GM21423 (cell line): ENCODE measurements at regions not wholly inside any gene's neighbourhood (a gene's known extent, or its start where the extent isn't known, plus 50 kb on each side); places are given as distances from the start of the nearest gene placed in this dataset.

Source experiments
- ATAC-seq: cut with Tn5 transposase; IDR thresholded peaks from one replicate; pipeline ENCODE4 v1.9.1; 2021; ENCODE audit warnings: mild to moderate bottlenecking, moderate library complexity; ENCODE audit not compliant: unreplicated experiment

DNA sequence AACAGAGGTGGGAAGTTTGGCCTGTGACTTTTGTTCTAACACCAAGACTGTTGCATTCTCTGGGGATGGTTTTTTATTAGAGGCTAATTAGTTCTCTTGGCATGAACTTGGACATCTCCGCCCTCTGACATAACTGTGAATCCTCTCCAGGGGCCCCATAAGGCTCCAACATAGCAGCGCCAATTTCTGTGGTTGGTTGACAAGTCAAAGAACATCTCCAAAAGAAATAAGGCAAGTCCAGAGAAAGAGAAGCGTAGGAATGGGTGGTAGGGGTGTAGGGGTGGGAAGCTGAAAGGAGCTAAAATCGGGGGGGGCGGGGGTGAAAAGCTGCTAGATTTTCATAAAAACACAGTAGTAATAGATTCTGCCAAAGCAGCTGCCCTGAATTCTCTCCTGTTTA is 81.0 kb upstream of the DAB2 start:
- ATAC-seq = no peak

DNA sequence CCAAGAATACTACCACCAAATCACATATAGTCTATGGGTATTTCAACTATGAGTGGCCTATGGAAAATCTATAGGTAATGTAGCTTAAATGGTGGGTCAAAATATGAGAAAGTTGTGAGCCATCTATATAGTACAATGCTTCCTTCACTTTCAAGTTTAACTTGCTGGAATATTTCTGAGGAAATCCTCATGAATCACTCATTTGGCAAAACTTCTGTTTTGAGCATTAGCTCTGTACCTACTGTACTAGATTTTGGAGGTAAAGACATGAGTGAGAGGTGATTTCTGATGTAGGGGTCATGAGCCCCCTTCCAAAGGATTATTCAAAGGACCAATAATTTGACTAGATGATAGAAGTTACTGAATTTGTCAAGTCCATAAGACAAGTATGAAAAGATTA is 80.6 kb upstream of the DAB2 start:
- ATAC-seq = no peak

DNA sequence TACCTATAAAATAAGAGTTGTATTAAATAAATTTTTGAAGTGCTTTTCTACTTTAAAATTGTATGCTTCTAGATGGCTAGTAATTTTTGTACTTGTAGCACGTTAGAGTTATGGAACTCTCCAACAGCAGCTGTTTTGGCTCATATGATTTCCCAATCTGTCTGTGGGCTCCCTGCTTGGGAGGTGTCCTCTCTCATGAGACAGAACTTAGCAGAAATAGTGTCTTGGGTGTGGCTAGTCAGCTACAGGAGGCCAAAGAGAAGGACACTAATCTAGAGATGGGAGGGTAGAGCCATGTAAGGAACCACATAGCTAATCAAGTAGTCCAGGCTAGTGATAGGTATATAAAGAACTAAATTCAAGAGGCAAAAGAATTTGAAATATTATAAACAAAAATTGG is 78.4 kb upstream of the DAB2 start:
- ATAC-seq = no peak

DNA sequence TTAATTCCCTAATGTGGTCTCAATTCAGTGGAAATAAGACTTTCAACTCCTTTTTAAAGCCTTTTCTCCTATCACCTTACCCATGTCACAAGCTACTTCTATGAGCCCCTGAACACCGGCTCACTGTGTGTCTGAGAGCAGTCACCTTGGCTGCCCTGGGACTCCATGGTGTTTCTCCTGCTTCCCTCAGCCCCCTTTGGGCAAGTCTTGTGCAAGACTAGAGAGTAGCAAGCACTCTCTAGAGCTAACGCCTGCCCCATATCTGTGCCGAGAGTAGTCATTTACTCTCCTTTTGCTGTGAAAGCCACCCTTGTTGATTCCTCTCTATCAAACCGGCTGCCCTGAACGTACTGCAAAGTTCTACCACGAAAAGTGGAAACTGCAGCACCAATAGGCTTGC is 77.9 kb upstream of the DAB2 start:
- no peak for ATAC-seq

DNA sequence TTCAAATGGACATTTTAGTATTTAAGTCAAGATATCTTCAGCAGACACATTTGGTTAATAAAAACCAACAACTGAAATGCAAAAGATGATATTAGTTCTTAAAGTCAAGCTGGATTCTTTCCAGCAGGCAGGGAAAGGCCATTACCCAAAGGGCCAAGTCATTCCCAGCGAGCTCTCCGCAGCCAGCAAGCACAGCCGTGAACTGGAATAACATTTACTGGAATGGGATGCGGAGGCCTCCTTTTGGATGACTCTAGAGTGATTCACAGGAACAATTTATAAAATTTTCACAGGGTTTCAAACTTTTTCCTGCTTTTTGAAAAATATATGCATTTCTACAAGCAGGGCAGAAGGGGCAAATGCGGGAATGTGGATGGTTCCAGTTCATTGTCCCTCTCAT is 76.6 kb upstream of the DAB2 start:
- ATAC-seq = no peak

DNA sequence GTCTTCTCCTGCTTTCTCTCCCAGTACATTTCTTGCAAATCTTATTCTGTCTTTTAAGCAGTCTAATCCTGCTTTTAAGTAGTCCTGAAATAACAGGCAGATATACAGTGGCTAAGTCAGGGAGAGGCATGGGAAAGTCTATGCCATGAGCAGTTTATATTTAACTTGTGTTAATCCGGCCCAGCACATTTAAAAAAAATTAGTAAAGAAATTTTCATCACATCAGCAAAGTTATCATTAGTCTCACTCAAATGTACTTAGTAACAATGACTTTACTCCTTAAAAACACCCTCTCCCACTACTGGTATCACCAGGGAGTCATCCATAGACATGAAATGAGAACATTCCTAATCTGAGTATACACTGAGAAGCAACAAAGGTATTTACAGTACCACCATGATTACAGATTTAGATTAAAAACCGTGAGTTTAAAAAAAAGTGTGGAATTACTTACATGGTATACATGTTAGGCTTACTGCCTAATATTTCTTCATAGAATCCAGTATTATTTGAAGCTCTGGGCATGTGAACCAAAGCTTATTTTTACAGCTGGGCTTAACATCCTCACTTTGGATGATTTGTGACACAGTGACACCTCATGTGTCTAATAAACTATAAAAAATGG is 75.9 kb upstream of the DAB2 start:
- no peak for ATAC-seq

DNA sequence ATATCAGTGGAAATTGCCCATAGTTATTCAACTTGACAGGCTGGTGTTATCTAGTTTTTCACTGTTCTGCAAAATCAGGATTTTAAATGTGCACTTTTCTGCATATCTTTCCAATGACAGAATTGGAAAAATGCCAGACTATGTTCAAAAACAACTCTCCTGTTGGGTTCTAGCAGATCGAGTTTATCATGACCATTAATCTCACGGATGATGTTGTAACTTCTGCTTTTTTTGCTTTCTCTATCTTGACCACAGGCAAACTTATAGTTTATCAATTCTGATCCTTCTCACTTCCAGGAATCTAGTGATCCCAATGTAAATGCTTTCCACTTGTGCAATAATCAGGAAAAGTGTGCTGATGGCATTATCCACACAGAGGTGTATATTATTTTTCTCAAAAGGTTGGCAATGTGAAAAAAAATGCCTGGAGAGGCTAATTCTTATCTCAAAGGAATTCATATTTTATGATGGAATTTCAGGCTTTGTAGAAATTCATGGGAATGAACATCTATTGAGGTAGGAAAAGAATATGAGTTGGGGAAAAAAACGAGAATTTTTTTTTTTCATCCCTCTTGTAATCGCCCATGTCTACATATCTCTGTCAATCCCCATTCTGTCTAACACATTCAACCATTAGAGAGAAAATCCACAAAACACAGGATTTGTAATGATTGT is 73.6 kb upstream of the DAB2 start:
- no peak for ATAC-seq

DNA sequence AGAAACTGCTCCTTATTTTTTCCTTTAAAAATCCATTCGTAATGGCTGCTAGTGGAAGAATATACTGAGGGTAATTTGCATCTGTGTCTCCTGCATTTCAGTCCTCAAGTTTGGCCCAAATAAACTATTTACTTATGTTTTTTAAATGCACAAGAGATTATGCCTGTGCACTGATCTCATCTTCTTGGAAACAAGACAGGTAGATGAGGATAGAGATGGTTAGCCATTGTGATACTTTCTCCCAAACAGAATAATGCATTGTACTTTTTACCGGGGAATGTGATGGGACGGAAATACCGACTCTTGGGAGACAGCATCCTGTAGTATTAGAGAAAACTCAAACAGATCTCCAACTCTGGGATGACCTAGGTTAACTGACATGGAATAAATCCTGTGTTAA is 72.5 kb upstream of the DAB2 start:
- ATAC-seq = no peak

DNA sequence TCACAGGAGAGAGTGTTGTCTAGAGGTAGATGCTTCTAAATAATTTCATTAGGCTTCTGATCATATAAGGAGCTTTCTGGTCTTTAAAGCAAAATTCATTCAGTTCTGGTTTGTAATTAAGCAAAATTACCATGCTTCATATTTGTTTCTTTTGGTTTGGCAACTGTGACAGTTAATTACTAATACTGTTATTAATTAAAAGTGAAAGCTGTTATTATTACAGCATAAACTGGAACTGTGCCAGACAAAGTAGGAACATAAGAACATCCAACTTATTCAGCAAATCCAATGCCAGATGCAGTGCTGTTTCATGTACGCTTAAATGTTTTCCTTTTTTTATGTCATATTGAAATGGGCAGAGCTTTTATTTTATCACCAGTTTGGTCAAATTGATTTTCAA is 70.4 kb upstream of the DAB2 start:
- ATAC-seq = no peak

DNA sequence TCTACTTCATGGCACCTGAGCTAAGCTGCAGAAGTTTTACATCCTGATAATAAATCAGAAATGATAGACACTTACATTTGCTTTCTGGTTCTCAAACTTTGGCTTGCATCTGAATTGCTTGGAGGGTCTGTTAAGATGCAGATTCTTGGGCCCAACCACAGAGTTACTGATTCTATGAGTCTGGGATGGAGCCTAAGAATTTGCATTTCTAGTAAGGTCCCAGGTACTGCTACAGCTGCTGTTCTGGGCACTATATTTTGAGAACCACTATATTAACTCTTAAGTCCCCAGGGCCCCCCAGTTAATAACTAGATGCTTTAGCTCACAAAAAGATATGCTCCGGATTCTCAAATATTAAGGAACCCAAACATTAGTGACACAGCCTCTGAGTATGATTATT is 69.8 kb upstream of the DAB2 start:
- ATAC-seq = no peak

DNA sequence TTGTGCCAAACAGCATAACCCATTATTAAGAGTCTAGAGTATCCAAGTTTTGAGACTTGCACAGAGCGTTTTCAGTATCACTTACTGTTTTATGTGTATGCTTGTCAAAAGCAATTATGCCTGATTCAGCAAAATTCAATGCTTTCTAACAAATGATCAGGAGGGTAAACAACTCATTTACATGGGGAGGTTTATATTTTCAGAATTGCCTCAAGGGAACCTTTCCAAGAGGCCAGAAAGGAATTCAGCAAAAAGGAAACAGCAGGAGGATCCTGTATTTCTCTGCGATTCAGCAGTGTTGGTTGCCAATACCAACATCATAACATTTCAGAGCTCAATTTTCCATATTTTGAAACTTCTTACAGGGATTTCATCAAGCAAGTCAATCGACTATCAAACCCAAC is 69.3 kb upstream of the DAB2 start:
- no peak for ATAC-seq

DNA sequence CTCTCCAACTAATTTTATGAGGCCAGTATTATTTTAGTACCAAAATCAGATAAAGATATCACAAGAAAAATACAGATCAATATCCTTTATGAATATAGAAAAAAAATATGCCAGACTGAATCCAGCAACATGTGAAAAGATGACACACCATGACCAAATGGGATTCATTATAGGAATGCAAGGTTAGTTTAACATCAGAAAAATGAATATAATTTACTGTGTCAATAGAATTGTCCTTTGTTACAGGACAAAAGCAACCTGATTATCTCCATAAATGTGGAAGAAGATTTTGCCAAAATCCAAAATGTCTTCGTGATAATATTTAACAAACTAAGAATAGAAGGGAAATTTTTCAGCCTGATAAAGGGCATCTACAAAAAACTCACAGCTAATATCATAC is 66.4 kb upstream of the DAB2 start:
- ATAC-seq = no peak

DNA sequence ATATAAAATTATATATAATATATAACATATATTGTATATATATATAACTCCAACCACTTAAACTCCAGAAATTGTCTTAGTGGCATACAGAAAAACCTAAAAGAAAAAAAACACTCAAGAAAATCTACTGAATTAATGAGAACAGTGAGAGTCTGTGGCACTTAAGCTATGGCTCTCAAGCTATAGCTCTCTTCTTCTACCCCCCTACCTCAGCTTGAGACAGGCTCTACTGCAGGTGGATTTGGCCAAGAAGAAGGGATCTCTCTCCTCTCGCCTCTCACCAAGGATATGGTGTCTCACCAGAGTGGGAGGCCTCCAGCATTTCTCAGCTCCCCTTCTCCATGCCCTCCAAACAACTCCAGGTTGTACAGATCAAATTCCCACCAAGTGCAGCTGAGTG is 64.5 kb upstream of the DAB2 start:
- no peak for ATAC-seq

DNA sequence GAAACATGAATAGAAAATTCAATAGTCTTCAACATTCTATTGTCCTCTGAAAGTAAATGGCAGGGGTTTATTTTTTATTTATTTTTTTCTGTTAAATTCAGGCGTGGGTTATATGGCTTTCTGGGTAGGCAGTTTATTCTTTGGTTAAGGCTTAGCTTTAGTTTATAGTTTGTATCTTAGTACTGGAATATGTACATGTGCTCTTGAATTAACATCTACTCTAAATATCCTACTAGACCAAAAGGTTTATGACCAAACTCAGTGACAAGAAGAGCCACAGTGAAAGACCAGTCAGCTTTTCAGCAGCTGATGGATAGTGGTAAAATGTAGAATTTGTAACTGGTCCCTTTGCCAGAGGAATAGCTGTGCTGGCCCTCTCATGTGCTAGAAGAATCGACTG is 62.0 kb upstream of the DAB2 start:
- no peak for ATAC-seq

DNA sequence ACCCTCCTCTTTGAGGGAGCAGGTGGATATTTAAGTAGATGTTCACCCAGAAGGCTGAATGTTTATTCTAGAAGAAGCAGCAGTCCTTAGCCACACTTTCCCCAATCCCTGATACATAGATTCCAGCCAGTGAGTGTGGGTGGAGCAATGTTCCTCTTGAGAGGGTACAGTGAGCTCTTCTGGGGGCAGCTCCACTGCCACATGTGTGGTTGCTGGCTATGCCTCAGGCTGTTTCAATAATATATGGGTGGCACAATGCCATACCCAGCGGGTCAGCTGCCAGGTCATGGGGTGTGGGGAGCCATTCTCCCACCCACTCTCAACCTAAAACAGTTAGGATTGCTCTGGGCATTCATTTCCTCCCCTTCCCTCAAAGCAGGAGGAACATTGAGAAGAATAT is 61.6 kb upstream of the DAB2 start:
- no peak for ATAC-seq

DNA sequence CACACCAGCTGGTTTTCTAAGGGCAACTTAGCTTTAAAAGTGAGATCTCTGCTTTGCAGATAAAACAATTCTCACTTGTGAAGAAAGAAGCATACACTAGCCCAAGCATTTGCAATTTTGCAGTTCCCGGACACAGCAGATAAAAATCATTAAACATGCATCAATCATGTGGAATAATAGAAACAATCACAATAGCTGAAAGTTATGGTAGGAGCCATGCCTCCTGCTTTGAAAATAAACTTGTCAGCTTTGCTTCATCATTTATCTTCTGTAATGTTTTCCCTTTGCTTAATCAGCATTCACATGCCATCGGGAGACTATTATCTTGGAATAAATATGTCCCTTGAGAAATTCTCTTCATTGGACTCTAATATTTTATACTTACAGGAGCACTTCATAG is 60.3 kb upstream of the DAB2 start:
- ATAC-seq = no peak

DNA sequence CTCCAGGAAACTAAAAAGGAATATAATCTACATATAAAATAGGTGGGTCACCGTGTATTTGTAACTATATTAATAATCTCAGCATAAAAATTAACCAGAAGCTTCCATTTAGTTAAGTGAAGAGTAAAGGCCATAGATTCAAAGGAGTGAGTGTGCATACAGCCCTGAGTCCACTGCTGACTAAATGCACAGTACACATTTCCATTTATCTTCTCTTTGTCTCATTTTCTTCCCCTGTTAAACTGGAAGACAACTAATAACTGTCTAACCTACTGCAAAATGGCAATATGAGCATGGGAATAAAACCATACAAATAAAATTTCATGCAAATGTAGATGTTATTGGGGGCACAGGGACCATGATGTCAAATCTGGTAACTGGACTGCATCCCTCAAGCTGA is 59.9 kb upstream of the DAB2 start:
- ATAC-seq = no peak

DNA sequence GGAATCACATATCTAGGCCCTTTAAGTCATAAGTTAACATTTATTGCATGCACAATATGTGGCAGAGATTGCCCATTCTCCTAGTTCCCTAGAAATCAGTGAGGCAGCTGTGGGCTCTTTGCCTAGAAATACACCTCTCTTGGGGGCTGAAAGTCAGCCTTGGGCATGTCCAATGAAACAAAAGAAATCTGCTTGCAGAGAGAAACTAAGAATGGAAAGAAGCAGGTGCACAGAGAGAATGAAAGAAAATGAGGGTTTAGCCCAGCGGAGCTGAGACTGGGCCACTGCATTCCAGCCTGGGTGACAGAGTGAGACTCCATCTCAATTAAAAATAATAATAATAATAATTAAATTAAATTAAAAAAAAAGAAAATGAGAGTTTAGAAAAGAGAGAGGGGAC is 57.3 kb upstream of the DAB2 start:
- ATAC-seq = no peak

DNA sequence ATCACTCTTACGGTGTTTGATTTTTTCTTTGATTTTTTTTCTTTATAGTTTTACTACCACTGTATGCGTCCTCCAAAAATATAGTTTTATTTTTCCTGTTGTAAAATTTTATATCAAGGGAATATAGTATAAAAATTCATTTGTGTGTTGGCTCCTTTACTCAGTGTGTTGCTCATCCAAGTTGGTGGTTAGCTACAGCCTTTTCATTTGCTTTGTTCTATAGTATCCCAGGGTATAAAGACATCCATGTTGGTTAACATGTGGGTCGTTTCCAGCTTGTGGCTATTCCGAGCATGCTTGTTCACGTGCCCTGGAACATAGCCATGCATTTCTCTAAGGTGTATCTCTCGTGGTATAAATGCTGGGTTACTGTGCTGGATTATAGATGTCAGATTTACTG is 54.8 kb upstream of the DAB2 start:
- ATAC-seq = no peak

DNA sequence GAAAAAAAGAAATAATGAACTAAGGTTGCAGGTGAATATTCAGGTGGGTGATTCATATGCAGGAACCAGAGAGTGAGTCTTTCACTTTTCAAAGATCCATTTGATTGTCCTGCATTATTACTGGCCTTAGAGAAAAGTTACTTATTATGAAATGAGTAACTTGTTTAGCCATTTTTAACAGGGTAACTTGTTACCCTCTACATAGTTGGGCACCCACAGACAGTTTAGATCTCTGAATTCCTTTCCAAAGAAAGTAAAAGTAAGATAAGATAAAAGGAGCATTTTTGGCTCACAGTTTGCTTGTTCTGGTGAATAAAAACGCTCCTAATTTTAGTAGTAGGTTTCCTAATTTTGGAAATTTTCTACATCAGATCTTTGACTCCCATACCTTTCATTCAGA is 54.1 kb upstream of the DAB2 start:
- ATAC-seq = no peak

DNA sequence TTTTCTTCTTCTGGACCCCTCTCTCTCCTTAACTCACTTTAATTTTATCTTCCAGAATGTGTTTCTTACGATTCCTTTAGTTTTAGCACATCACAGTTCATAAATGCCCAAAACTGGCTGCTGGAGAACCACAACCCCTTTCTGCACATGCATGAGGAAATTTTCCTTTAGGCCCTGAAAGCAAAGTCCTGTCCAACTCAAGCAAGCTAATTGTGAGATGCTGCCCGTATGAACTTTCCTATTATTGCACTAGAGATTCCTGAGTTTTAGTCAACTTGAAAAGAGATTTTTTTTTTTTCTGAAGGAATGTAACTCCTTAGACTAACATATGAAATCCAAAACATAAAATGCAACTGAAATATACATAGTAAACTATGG is 52.1 kb upstream of the DAB2 start:
- ATAC-seq = no peak

DNA sequence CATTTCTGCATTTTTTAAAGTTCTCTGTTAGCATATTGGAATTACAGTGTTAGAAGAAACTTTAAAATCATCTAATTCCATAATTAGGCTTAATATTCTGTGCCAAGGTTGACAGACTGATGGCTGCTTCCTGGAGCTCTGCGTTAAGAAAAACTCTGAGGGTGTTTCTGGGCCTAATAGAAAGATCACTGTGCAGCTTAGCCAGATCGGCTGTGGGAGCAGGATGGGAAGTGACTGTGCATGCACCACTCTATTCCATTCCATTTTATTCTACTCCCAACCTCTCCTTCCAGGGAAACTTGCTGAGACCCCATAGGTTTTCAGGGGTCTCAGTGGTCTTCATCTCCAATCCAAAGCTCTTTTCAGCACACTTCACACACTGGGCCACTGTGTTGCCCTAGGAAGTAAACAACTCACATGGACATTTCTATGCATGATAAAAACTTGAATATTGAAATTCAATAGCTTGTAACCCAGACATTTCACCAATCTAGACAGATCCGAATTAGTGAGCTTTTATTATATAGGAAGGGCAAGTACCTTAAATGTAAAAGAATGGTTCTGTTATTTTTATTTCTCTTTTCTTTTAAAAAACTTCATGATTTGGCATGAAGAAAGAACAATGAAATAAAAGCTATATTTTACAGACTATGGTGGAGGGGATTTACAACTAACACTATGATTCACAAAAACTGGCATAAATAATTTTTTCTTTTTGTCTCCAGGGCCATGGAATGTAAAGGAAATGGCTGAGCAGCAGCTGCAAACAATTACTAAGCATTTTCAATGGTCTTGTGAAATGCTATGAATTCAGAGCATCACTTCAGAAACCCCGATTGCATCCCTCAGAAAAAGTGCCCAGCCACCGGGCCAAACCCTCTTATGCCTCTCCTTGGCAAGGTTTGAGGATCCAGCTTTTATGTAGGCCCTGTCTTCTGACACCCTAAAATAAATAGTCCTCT is 51.4 kb upstream of the DAB2 start:
- no peak for ATAC-seq
